ENCODE measurements at regions not wholly inside any gene's neighbourhood (a gene's known extent, or its start where the extent isn't known, plus 50 kb on each side); places are given as distances from the start of the nearest gene placed in this dataset.
"Not testable (repeated sequence)": the region's sequence is repeated elsewhere in the genome, so short reads cannot be mapped to it uniquely, and the experiment has no call there.

- no peak for DNase-seq
Measured at GRCh38 chr6:10174761-10175160, 240.1 kb downstream of the TFAP2A start.

GRCh38 chr6:10174056-10174455, 240.8 kb downstream of the TFAP2A start:
- no peak for DNase-seq

- not testable (repeated sequence) for DNase-seq
Measured at GRCh38 chr6:10171706-10172105, 243.2 kb downstream of the TFAP2A start.

- no peak for DNase-seq
Measured at GRCh38 chr6:10170816-10171215, 244.1 kb downstream of the TFAP2A start.

GRCh38 chr6:10166031-10166430, 248.8 kb downstream of the TFAP2A start:
- no peak for DNase-seq

- no peak for DNase-seq
Measured at GRCh38 chr6:10163203-10163962, 251.5 kb downstream of the TFAP2A start.

GRCh38 chr6:10156875-10157274, 258.0 kb downstream of the TFAP2A start:
- DNase-seq: no peak

GRCh38 chr6:10154251-10154650, 260.6 kb downstream of the TFAP2A start:
- no peak for DNase-seq

GRCh38 chr6:10151144-10151915, 263.5 kb downstream of the TFAP2A start:
- DNase-seq: no peak

GRCh38 chr6:10149603-10150002, 265.3 kb downstream of the TFAP2A start:
- no peak for DNase-seq

- no peak for DNase-seq
Measured at GRCh38 chr6:10146715-10147451, 268.0 kb downstream of the TFAP2A start.

GRCh38 chr6:10144772-10145171, 270.1 kb downstream of the TFAP2A start:
- no peak for DNase-seq

- DNase-seq: no peak
Measured at GRCh38 chr6:10141746-10142443, 273.0 kb downstream of the TFAP2A start.

GRCh38 chr6:10140824-10141223, 274.1 kb downstream of the TFAP2A start:
- no peak for DNase-seq

GRCh38 chr6:10140136-10140535, 274.7 kb downstream of the TFAP2A start:
- no peak for DNase-seq

- no peak for DNase-seq
Measured at GRCh38 chr6:10138917-10139316, 276.0 kb downstream of the TFAP2A start.

- DNase-seq: no peak
Measured at GRCh38 chr6:10136636-10137035, 278.2 kb downstream of the TFAP2A start.

GRCh38 chr6:10134185-10134584, 280.7 kb downstream of the TFAP2A start:
- not testable (repeated sequence) for DNase-seq

GRCh38 chr6:10128721-10129120, 286.2 kb downstream of the TFAP2A start:
- no peak for DNase-seq

- DNase-seq: no peak
Measured at GRCh38 chr6:10122164-10122563, 292.7 kb downstream of the TFAP2A start.

GRCh38 chr6:10112871-10113549, 301.9 kb downstream of the TFAP2A start:
- no peak for DNase-seq

- DNase-seq: no peak
Measured at GRCh38 chr6:10111975-10112374, 302.9 kb downstream of the TFAP2A start.
